GM12865 (cell line): ENCODE measurements at regions not wholly inside any gene's neighbourhood (a gene's known extent, or its start where the extent isn't known, plus 50 kb on each side); places are given as distances from the start of the nearest gene placed in this dataset.

Source experiments
- DNase-seq: peaks from one replicate; pipeline ENCODE4 v3.0.0; 2010; ENCODE audit warnings: low read depth
- H3K4me3 ChIP-seq: 2 replicates; pipeline ENCODE4 v1.5.1; 2011; ENCODE audit warnings: mild to moderate bottlenecking, low read depth, low read length, control low read depth
- TF ChIP-seq, protein P1 (sequence below): IDR thresholded peaks from 2 replicates; pipeline ENCODE4 v1.5.1; 2011; ENCODE audit warnings: low read length, control low read depth, low read depth, inconsistent platforms; ENCODE audit not compliant: insufficient read depth; ENCODE audit errors: missing control alignments

DNA sequence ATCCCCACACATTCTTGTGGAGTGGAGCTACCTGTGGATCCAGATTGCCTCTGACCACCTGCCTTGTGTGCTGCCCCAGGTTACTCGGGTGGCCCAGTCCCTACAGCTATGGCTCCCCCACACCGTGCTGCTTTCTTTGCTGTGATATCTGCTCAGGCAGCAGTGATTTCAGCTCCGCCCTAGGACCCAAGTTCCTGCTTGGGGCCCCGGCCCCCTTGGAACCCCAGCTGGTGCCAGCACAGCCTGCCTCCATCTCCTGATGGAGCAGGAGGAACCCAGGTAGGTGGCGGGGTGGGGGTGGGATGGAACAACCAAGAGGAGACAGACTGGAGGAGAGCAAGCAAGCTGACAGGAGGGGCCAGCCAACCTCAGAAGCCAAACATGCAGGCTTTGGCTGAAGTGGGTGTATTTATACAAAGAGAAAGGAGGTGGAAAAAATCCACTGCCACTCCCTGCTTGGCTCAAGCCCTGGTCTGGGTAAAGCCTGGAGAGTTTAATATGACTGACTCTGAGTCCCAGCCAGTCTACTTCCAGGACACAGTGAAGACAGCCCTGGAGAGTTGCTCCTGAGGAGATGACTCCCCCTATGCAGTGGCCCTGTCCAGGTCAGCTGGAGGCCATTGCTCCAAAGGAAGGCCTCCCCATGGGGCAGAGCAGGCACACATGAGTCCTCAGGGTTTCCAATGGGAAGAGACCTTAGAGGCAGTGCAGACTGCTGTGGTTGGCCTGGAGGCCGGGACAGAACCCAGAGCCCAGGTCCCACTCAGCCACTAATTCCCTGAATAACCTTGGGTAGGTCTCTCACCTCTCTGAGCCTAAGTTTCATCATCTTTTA lies 197.1 kb upstream of the MAMLD1 start:
- DNase-seq = no peak
- TF ChIP-seq, protein P1, sequence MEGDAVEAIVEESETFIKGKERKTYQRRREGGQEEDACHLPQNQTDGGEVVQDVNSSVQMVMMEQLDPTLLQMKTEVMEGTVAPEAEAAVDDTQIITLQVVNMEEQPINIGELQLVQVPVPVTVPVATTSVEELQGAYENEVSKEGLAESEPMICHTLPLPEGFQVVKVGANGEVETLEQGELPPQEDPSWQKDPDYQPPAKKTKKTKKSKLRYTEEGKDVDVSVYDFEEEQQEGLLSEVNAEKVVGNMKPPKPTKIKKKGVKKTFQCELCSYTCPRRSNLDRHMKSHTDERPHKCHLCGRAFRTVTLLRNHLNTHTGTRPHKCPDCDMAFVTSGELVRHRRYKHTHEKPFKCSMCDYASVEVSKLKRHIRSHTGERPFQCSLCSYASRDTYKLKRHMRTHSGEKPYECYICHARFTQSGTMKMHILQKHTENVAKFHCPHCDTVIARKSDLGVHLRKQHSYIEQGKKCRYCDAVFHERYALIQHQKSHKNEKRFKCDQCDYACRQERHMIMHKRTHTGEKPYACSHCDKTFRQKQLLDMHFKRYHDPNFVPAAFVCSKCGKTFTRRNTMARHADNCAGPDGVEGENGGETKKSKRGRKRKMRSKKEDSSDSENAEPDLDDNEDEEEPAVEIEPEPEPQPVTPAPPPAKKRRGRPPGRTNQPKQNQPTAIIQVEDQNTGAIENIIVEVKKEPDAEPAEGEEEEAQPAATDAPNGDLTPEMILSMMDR = no peak
- H3K4me3 ChIP-seq = no peak overlapping the region

DNA sequence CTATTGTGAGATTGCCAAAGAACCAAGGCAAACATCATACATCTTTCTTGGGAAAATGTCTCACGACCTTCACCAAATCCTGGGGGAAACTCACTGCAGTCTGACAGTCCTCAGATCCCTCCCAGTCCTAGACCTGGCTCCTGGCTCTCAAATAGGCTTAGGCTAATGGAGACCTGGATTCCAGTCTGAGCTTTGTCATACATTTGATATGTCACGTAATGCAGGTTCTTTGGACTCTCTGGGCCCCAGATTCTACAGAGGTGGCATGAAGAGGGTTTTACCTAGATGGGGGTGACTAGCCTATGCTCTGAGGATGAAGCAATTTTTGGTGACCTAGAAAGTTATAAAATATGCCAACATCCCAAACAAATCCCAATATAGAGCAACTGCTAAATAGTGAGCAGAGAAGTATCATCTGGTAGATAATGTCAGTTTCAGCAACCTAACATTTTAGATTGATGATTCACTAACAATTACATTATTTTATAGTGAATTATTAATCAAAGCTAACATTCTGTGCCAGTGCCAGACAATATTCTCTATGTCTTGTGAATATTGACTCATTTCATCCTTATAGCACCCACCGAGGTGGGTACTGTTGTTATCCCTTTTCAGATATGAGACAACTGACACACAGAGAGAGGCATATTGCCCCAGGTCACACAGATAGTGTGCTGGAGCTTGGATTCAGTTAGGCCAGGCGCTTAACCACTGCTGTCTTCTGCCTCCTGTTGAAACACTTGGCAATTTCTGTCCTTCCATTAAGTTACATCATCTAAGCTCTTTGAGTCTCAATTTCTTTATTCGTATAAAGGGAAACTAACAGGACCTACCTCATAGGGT lies 195.4 kb upstream of the MAMLD1 start:
- H3K4me3 ChIP-seq = no peak overlapping the region
- DNase-seq = no peak
- TF ChIP-seq, protein P1 = no peak

DNA sequence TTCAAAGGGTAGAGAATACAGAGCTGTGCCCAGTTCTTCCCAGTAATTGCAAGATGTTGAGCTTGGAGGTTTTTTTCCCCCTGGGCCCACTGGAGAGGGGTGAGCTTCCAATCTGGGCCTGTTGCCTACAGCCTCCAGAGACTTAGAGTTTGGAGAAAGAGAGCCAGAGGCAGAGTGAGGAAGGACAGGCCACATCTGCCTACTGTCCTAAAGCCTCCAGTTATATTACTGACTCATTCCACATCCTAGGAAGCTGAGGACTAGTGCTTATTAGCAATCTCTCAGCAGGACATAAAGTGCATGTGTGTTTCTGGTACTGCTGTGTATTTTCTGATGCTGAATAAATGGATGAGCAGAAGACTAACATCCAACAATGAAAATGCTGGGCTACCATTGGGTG lies 181.0 kb upstream of the MAMLD1 start:
- TF ChIP-seq, protein P1 = no peak
- H3K4me3 ChIP-seq = no peak overlapping the region
- no peak for DNase-seq

DNA sequence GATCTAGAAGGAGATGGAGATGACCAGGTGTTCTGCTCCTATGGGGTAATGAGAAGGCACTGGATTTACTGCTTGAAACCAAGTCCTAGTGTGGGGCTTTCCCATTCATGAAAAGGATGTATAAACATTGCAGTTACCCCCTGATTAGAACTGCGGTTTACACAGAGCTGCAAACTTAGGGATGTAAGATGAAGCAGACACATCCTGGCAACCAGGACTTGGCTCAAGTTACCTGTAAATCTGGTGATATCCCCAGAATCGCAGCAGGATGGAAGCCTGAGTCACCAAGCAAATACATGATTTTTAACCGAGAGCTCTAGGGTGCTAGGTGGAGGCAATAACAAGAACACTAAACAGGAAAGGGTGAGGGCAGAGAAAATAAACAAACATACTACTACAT lies 178.6 kb upstream of the MAMLD1 start:
- no peak for DNase-seq
- TF ChIP-seq, protein P1 = no peak
- H3K4me3 ChIP-seq = no peak overlapping the region

DNA sequence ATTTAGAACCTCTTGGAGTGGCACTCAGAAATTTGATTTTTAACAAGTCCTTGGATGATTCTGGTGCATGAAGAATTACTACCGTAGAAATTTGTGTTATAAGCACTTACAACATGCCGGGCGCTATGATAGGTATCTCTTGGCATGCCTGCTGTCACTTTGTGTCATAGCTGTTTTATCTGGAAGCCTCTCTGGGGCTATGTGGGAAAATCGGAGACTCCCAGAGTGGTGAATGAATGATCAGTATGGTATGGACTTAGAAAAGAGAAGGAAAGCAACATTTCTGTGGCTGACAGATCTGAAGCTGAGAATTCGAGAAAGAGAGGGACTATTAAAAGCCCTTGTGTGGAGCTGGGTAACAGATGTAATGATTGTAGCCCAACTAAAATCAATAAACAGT lies 177.4 kb upstream of the MAMLD1 start:
- H3K4me3 ChIP-seq = no peak overlapping the region
- TF ChIP-seq, protein P1 = no peak
- no peak for DNase-seq

DNA sequence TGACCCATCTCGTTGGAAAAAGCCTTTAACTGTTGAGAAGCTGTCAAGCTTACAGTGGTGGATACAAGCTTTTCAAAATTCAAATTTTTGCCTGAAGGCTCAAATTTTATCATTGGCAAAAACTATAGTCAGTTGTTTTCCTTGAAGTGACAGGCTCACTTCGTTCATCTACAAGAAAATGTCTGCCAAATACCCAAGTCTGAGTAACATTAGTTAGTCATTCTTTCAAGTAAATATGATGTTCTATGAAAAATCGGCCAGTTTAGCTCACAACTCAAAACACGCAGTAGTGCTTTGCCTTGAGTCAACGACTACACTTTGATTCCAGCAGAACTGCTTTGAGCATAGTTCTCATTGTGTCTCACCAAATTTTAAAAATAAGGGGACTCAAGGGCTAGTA lies 170.3 kb upstream of the MAMLD1 start:
- no peak overlapping the region for H3K4me3 ChIP-seq
- no peak for DNase-seq
- TF ChIP-seq, protein P1 = no peak

DNA sequence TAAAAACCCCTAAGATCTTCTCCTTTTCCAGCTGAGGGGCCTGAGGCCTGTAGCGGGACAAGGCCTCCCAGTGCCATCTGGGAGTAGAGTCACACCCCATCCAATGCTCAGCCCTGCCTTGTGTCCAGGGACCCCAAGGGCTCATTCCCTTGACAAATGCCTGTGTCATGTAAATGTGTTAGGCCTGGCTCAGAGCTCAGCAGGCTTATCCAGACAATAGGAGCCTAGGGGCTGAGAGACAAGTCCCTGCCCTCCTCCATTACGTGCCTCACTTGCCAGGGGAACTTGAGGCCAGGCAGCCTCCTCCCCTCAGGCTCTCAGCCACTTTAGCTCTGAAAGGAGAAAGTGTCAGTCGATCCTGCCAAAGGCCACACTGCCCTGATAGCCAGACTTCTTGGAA lies 166.8 kb upstream of the MAMLD1 start:
- no peak overlapping the region for H3K4me3 ChIP-seq
- TF ChIP-seq, protein P1 = no peak
- no peak for DNase-seq
